ENCODE measurements at regions not wholly inside any gene's neighbourhood (a gene's known extent, or its start where the extent isn't known, plus 50 kb on each side); places are given as distances from the start of the nearest gene placed in this dataset.
"Not testable (repeated sequence)": the region's sequence is repeated elsewhere in the genome, so short reads cannot be mapped to it uniquely, and the experiment has no call there.

- no peak for DNase-seq (ENCODE audit: low spot score)
These were observed 509.6 kb downstream of the IGSF11 start for GRCh38 chr3:118525077-118525476.

GRCh38 chr3:118526758-118527513 lies 507.7 kb downstream of the IGSF11 start:
- DNase-seq (ENCODE audit: low spot score), result no peak

GRCh38 chr3:118527514-118528044 lies 507.1 kb downstream of the IGSF11 start:
- DNase-seq (ENCODE audit: low spot score), result no peak

- no peak for DNase-seq (ENCODE audit: low spot score)
These were observed 505.1 kb downstream of the IGSF11 start for GRCh38 chr3:118529554-118529953.

GRCh38 chr3:118530350-118530922 lies 504.2 kb downstream of the IGSF11 start:
- no peak for DNase-seq (ENCODE audit: low spot score)

GRCh38 chr3:118530927-118531356 lies 503.7 kb downstream of the IGSF11 start:
- DNase-seq (ENCODE audit: low spot score), result not testable (repeated sequence)

GRCh38 chr3:118531816-118532215 lies 502.8 kb downstream of the IGSF11 start:
- DNase-seq (ENCODE audit: low spot score), result no peak

GRCh38 chr3:118533676-118534075 lies 501.0 kb downstream of the IGSF11 start:
- no peak for DNase-seq (ENCODE audit: low spot score)

GRCh38 chr3:118534519-118534918 lies 500.1 kb downstream of the IGSF11 start:
- DNase-seq (ENCODE audit: low spot score), result no peak

- DNase-seq (ENCODE audit: low spot score), result no peak
These were observed 497.9 kb downstream of the IGSF11 start for GRCh38 chr3:118536764-118537163.

GRCh38 chr3:118537454-118537853 lies 497.2 kb downstream of the IGSF11 start:
- no peak for DNase-seq (ENCODE audit: low spot score)

- no peak for DNase-seq (ENCODE audit: low spot score)
These were observed 496.5 kb downstream of the IGSF11 start for GRCh38 chr3:118538187-118538586.

GRCh38 chr3:118539820-118540447 lies 494.7 kb downstream of the IGSF11 start:
- not testable (repeated sequence) for DNase-seq (ENCODE audit: low spot score)

- not testable (repeated sequence) for DNase-seq (ENCODE audit: low spot score)
These were observed 494.2 kb downstream of the IGSF11 start for GRCh38 chr3:118540448-118540821.

- DNase-seq (ENCODE audit: low spot score), result no peak
These were observed 493.8 kb downstream of the IGSF11 start for GRCh38 chr3:118540826-118541225.

- no peak for DNase-seq (ENCODE audit: low spot score)
These were observed 492.9 kb downstream of the IGSF11 start for GRCh38 chr3:118541796-118542195.

- no peak for DNase-seq (ENCODE audit: low spot score)
These were observed 490.8 kb downstream of the IGSF11 start for GRCh38 chr3:118543832-118544231.

- no peak for DNase-seq (ENCODE audit: low spot score)
These were observed 490.2 kb downstream of the IGSF11 start for GRCh38 chr3:118544458-118544857.

GRCh38 chr3:118548434-118548833 lies 486.2 kb downstream of the IGSF11 start:
- no peak for DNase-seq (ENCODE audit: low spot score)

GRCh38 chr3:118550122-118550521 lies 484.5 kb downstream of the IGSF11 start:
- DNase-seq (ENCODE audit: low spot score), result no peak

- no peak for DNase-seq (ENCODE audit: low spot score)
These were observed 484.1 kb downstream of the IGSF11 start for GRCh38 chr3:118550556-118550955.

- DNase-seq (ENCODE audit: low spot score), result no peak
These were observed 480.4 kb downstream of the IGSF11 start for GRCh38 chr3:118554148-118554838.
